GM12891 (cell line): ENCODE measurements at regions not wholly inside any gene's neighbourhood (a gene's known extent, or its start where the extent isn't known, plus 50 kb on each side); places are given as distances from the start of the nearest gene placed in this dataset.

Experiments
- POLR2A ChIP-seq: IDR thresholded peaks from 2 replicates; pipeline ENCODE4 v1.6.1; 2011; ENCODE audit warnings: low read depth, low read length, control low read depth
- POLR2AphosphoS5 ChIP-seq: IDR thresholded peaks from 2 replicates; pipeline ENCODE4 v1.6.1; 2011; ENCODE audit warnings: low read depth, low read length, control low read depth

DNA sequence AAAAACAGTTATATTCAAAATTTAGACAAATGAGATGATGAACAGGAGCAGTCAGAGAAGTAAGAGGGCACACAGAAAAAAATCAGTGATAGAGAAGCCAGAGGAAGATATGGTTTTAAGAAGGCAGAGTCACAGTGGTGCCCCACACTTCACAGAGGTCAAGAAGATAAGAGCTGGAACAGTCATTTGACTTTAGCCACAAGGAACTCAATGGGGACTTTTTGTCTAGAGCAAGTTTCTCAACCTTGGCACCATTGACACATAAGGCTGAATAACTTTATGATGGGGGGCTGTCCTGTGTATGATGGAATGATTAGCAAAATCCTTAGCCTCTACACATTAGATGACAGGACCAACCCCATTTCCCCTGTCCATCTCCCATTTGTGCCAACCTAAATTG lies 172.8 kb upstream of the PLEKHG7 start:
- TF ChIP-seq POLR2A (no peak), POLR2AphosphoS5 (no peak)
